IMR-90 (cell line): ENCODE measurements at regions not wholly inside any gene's neighbourhood (a gene's known extent, or its start where the extent isn't known, plus 50 kb on each side); places are given as distances from the start of the nearest gene placed in this dataset.

Source experiments
- ATAC-seq: fragments of 200-7000 bp; cut with Tn5 transposase; 2 replicates; pipeline ENCODE4 v1.9.1; 2020; ENCODE audit warnings: low read depth, mild to moderate bottlenecking, moderate library complexity
- BruUV-seq: library from RNA; stranded (reverse); fragments of 400-500 nt; replicated peaks from 2 replicates; lab custom pipeline; 2021; lab: Mats Ljungman, UMichigan
- CTCF ChIA-PET: fragments of 300-600 bp; formaldehyde crosslinking; extraction: SDS; loops from one replicate; lab custom pipeline; 2021; ENCODE audit warnings: antibody characterized with exemption; lab: Yijun Ruan, JAX
- POLR2A ChIA-PET: fragments of 300-600 bp; sonication (Branson Sonifier 250); formaldehyde crosslinking; loops from one replicate; lab custom pipeline; 2022; ENCODE audit warnings: antibody characterized with exemption; ENCODE audit not compliant: unreplicated experiment; lab: Charles Lee
- DNase-seq: peaks from one replicate; pipeline ENCODE4 v3.0.0; 2013
- H2AFZ ChIP-seq: replicated peaks from 2 replicates; pipeline ENCODE3; 2013; ENCODE audit warnings: low read length, mild to moderate bottlenecking; ENCODE audit not compliant: poor library complexity
- H2AK5ac ChIP-seq: 2 replicates; pipeline ENCODE4 v1.6.1; 2013; ENCODE audit warnings: low read depth, low read length, inconsistent platforms
- H2AK9ac ChIP-seq: replicated peaks from 2 replicates; pipeline ENCODE3; 2013; ENCODE audit warnings: mild to moderate bottlenecking, low read depth, low read length, moderate library complexity; ENCODE audit not compliant: poor library complexity
- H2BK120ac ChIP-seq: 2 replicates; pipeline ENCODE4 v1.6.1; 2013; ENCODE audit warnings: low read depth, low read length, inconsistent platforms
- H2BK15ac ChIP-seq: 3 replicates; pipeline ENCODE4 v1.6.1; 2013; ENCODE audit warnings: low read depth, low read length, inconsistent platforms
- H2BK20ac ChIP-seq: 2 replicates; pipeline ENCODE4 v1.6.1; 2013; ENCODE audit warnings: low read depth, mild to moderate bottlenecking, inconsistent platforms, low read length, moderate library complexity
- H2BK5ac ChIP-seq: 2 replicates; pipeline ENCODE4 v1.6.1; 2013; ENCODE audit warnings: mild to moderate bottlenecking, low read depth, low read length, inconsistent platforms; ENCODE audit not compliant: poor library complexity, severe bottlenecking
- H3K14ac ChIP-seq: replicated peaks from 2 replicates; pipeline ENCODE4 v1.6.1; 2013; ENCODE audit warnings: low read depth, low read length, inconsistent platforms
- H3K18ac ChIP-seq: 2 replicates; pipeline ENCODE4 v1.6.1; 2013; ENCODE audit warnings: low read depth, low read length, control low read depth
- H3K23ac ChIP-seq: 2 replicates; pipeline ENCODE4 v1.6.1; 2013; ENCODE audit warnings: low read depth, low read length, inconsistent platforms
- H3K27ac ChIP-seq: 2 replicates; pipeline ENCODE4 v1.5.1; 2013; ENCODE audit warnings: mild to moderate bottlenecking, control low read depth, low read length; ENCODE audit not compliant: insufficient read depth
- H3K27me3 ChIP-seq: 2 replicates; pipeline ENCODE4 v1.6.1; 2013; ENCODE audit warnings: low read length; ENCODE audit not compliant: control insufficient read depth, insufficient read depth
- H3K36me3 ChIP-seq: 2 replicates; pipeline ENCODE4 v1.6.1; 2013; ENCODE audit warnings: low read length, mixed read lengths; ENCODE audit not compliant: control insufficient read depth, insufficient read depth
- H3K4ac ChIP-seq: 2 replicates; pipeline ENCODE4 v1.6.1; 2013; ENCODE audit warnings: low read depth, low read length, inconsistent platforms
- H3K4me1 ChIP-seq: 2 replicates; pipeline ENCODE4 v1.6.1; 2013; ENCODE audit warnings: low read length, mixed read lengths; ENCODE audit not compliant: control insufficient read depth, insufficient read depth
- H3K4me2 ChIP-seq: 2 replicates; pipeline ENCODE4 v1.6.1; 2013; ENCODE audit warnings: low read depth, mild to moderate bottlenecking, control low read depth, low read length, moderate library complexity
- H3K4me3 ChIP-seq: 2 replicates; pipeline ENCODE4 v1.5.1; 2013; ENCODE audit warnings: low read depth, mild to moderate bottlenecking, control low read depth, low read length, moderate library complexity; ENCODE audit not compliant: insufficient read depth
- H3K56ac ChIP-seq: 2 replicates; pipeline ENCODE4 v1.6.1; 2013; ENCODE audit warnings: low read length, inconsistent platforms; ENCODE audit not compliant: insufficient read depth; ENCODE audit errors: extremely low read depth
- H3K79me1 ChIP-seq, 2 experiments: 2 replicates each; pipeline ENCODE4 v1.6.1; 2013; ENCODE audit warnings: low read length in 2 of 2, inconsistent platforms in 1 of 2, low read depth in 1 of 2
- H3K9ac ChIP-seq: 2 replicates; pipeline ENCODE4 v1.6.1; 2013; ENCODE audit warnings: low read depth, low read length, control low read depth
- H3K9me1 ChIP-seq: 2 replicates; pipeline ENCODE4 v1.6.1; 2013; ENCODE audit warnings: low read length, inconsistent platforms; ENCODE audit not compliant: insufficient read depth
- H3K9me3 ChIP-seq: 2 replicates; pipeline ENCODE4 v1.6.1; 2013; ENCODE audit warnings: low read length; ENCODE audit not compliant: control insufficient read depth, insufficient read depth
- H4K20me1 ChIP-seq: 2 replicates; pipeline ENCODE4 v1.6.1; 2013; ENCODE audit warnings: low read length, inconsistent platforms; ENCODE audit not compliant: insufficient read depth
- H4K5ac ChIP-seq: 2 replicates; pipeline ENCODE4 v1.6.1; 2013; ENCODE audit warnings: mild to moderate bottlenecking, low read depth, low read length, control low read depth
- H4K8ac ChIP-seq, 2 experiments: 2 replicates each; pipeline ENCODE4 v1.6.1; 2013; ENCODE audit warnings: low read depth in 2 of 2, low read length in 2 of 2, control low read depth in 1 of 2, inconsistent platforms in 1 of 2
- H4K91ac ChIP-seq: 2 replicates; pipeline ENCODE4 v1.6.1; 2013; ENCODE audit warnings: low read depth, low read length, inconsistent platforms; ENCODE audit not compliant: insufficient read depth
- BHLHE40 ChIP-seq: fragments of 150-350 bp; IDR thresholded peaks from 2 replicates; pipeline ENCODE4 v1.6.1; 2016; ENCODE audit warnings: mild to moderate bottlenecking, low read depth, low read length
- CEBPB ChIP-seq: IDR thresholded peaks from 2 replicates; pipeline ENCODE4 v1.6.1; 2012; ENCODE audit warnings: low read depth, low read length, improper control_type of control experiment
- CHD1 ChIP-seq: IDR thresholded peaks from 2 replicates; pipeline ENCODE4 v1.6.1; 2012; ENCODE audit warnings: low read depth, low read length, improper control_type of control experiment
- FOS ChIP-seq: fragments of 150-350 bp; IDR thresholded peaks from 2 replicates; pipeline ENCODE4 v1.6.1; 2016; ENCODE audit warnings: low read depth, low read length
- MAFK ChIP-seq: IDR thresholded peaks from 2 replicates; pipeline ENCODE4 v1.6.1; 2012; ENCODE audit warnings: low read depth, low read length, improper control_type of control experiment
- MAZ ChIP-seq: IDR thresholded peaks from 2 replicates; pipeline ENCODE4 v1.6.1; 2012; ENCODE audit warnings: low read depth, mild to moderate bottlenecking, low read length, improper control_type of control experiment, moderate library complexity, borderline replicate concordance
- MXI1 ChIP-seq: IDR thresholded peaks from 2 replicates; pipeline ENCODE4 v1.6.1; 2012; ENCODE audit warnings: low read depth, mild to moderate bottlenecking, low read length, moderate library complexity, borderline replicate concordance
- NFE2L2 ChIP-seq: fragments of 150-350 bp; IDR thresholded peaks from 2 replicates; pipeline ENCODE4 v1.6.1; 2016; ENCODE audit warnings: low read depth, mild to moderate bottlenecking, low read length
- RAD21 ChIP-seq: IDR thresholded peaks from 2 replicates; pipeline ENCODE4 v1.6.1; 2012; ENCODE audit warnings: low read length, improper control_type of control experiment
- RCOR1 ChIP-seq: IDR thresholded peaks from 2 replicates; pipeline ENCODE4 v1.6.1; 2012; ENCODE audit warnings: mild to moderate bottlenecking, low read length, improper control_type of control experiment; ENCODE audit not compliant: insufficient replicate concordance
- RFX5 ChIP-seq: IDR thresholded peaks from 2 replicates; pipeline ENCODE4 v1.8.0; 2012; ENCODE audit warnings: low read depth, mild to moderate bottlenecking, low read length, moderate library complexity
- WGBS, 2 experiments: methylation state at CpG; one replicate each; pipeline versions ENCODE4 v1.1.5 to v1.1.7; 2013; ENCODE audit warnings: missing lambda C conversion rate in 2 of 2; ENCODE audit not compliant: insufficient read length in 1 of 2; ENCODE audit errors: extremely low coverage in 2 of 2; 5-methylcytosine and 5-hydroxymethylcytosine counted together
- dilution Hi-C: fragments of 300-500 bp; cut with HindIII; formaldehyde crosslinking; loops from one replicate; pipeline ENCODE4 v1.14.3; 2018; ENCODE audit warnings: low sequenced_read_pairs; ENCODE audit not compliant: unreplicated experiment
- in situ Hi-C: fragments of 300-500 bp; cut with MboI; formaldehyde crosslinking; loops from 3 replicates; pipeline ENCODE4 v1.14.3; 2019; ENCODE audit warnings: low sequenced_read_pairs, inconsistent platforms, mixed read lengths
- intact Hi-C: fragments of 100-400 bp; cut with micrococcal nuclease; formaldehyde crosslinking; loops from 2 replicates; pipeline ENCODE4 v1.10.0; 2022
- TF ChIP-seq, protein P1 (sequence below): conservative IDR thresholded peaks from 2 replicates; pipeline ENCODE4 v1.5.1; 2012; ENCODE audit warnings: mild to moderate bottlenecking, low read depth, low read length, improper control_type of control experiment
- TF ChIP-seq, protein P2 (sequence below): fragments of 150-350 bp; IDR thresholded peaks from 2 replicates; pipeline ENCODE4 v1.6.1; 2016; ENCODE audit warnings: low read depth, mild to moderate bottlenecking, low read length, moderate library complexity, borderline replicate concordance
- TF ChIP-seq, protein P3 (sequence below): fragments of 150-350 bp; IDR thresholded peaks from 2 replicates; pipeline ENCODE4 v1.6.1; 2017; ENCODE audit warnings: mild to moderate bottlenecking, antibody characterized with exemption, low read length, low read depth

DNA sequence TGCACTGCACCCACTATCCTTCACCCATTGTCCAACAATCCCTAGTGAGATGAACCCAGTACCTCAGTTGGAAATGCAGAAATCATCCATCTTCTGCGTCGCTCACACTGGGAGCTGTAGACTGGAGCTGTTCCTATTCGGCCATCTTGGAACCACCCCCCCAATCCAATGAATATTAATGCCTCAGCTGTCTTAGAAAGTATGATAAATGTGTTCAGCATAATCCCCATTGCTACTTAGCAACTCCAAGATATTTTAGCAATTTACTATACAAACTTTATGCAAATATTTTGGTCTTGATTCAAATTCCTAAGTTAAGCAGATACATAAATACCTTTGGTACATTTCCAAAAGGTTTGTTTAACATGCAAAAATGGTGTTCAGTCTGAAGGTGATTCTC is 70.5 kb upstream of the SH3GLB1 start:
- no peaks in the 10 kb centered on the region for H4K20me1 ChIP-seq
- no TSS peak for BruUV-seq
- no peak overlapping the region for H4K8ac ChIP-seq
- 0 out of 2 replicates have a peak, but pooled peaks cover 1% of the 10 kb centered on the region for H3K27me3 ChIP-seq
- no peak overlapping the region for H2AK9ac ChIP-seq
- no peak for DNase-seq
- no peaks in the 10 kb centered on the region for H3K79me1 ChIP-seq
- H2BK15ac ChIP-seq = no peak overlapping the region
- no peaks in the 10 kb centered on the region for H3K9me1 ChIP-seq
- no peak for ATAC-seq
- H3K9me3 ChIP-seq = peaks cover 2% of the 10 kb centered on the region; the same call in 1 of the 2 replicates
- TF ChIP-seq CHD1 = no peak
- no peak for TF ChIP-seq MXI1
- no peak for TF ChIP-seq RAD21
- TF ChIP-seq, protein P1, sequence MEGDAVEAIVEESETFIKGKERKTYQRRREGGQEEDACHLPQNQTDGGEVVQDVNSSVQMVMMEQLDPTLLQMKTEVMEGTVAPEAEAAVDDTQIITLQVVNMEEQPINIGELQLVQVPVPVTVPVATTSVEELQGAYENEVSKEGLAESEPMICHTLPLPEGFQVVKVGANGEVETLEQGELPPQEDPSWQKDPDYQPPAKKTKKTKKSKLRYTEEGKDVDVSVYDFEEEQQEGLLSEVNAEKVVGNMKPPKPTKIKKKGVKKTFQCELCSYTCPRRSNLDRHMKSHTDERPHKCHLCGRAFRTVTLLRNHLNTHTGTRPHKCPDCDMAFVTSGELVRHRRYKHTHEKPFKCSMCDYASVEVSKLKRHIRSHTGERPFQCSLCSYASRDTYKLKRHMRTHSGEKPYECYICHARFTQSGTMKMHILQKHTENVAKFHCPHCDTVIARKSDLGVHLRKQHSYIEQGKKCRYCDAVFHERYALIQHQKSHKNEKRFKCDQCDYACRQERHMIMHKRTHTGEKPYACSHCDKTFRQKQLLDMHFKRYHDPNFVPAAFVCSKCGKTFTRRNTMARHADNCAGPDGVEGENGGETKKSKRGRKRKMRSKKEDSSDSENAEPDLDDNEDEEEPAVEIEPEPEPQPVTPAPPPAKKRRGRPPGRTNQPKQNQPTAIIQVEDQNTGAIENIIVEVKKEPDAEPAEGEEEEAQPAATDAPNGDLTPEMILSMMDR = no peak
- no peak for TF ChIP-seq BHLHE40
- no peak for TF ChIP-seq NFE2L2
- TF ChIP-seq RCOR1 = no peak
- no peak for TF ChIP-seq FOS
- no peak for TF ChIP-seq RFX5
- TF ChIP-seq, protein P2, sequence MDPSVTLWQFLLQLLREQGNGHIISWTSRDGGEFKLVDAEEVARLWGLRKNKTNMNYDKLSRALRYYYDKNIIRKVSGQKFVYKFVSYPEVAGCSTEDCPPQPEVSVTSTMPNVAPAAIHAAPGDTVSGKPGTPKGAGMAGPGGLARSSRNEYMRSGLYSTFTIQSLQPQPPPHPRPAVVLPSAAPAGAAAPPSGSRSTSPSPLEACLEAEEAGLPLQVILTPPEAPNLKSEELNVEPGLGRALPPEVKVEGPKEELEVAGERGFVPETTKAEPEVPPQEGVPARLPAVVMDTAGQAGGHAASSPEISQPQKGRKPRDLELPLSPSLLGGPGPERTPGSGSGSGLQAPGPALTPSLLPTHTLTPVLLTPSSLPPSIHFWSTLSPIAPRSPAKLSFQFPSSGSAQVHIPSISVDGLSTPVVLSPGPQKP = no peak
- no peak for TF ChIP-seq MAFK
- TF ChIP-seq CEBPB = no peak
- no peak for TF ChIP-seq MAZ
- TF ChIP-seq, protein P3, sequence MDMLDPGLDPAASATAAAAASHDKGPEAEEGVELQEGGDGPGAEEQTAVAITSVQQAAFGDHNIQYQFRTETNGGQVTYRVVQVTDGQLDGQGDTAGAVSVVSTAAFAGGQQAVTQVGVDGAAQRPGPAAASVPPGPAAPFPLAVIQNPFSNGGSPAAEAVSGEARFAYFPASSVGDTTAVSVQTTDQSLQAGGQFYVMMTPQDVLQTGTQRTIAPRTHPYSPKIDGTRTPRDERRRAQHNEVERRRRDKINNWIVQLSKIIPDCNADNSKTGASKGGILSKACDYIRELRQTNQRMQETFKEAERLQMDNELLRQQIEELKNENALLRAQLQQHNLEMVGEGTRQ = no peak
- no peak overlapping the region for H4K5ac ChIP-seq
- H3K4me1 ChIP-seq = no peaks in the 10 kb centered on the region
- H2AK5ac ChIP-seq = no peak overlapping the region
- H4K91ac ChIP-seq = no peak overlapping the region
- no peak overlapping the region for H3K4me2 ChIP-seq
- H3K4me3 ChIP-seq = no peak overlapping the region
- no peak overlapping the region for H3K23ac ChIP-seq
- dilution Hi-C loops = no loop called here
- intact Hi-C loops = no loop called here
- in situ Hi-C loops = no loop called here
- H3K18ac ChIP-seq = no peak overlapping the region
- no peak overlapping the region for H3K9ac ChIP-seq
- H3K4ac ChIP-seq = no peak overlapping the region
- H2BK20ac ChIP-seq = no peak overlapping the region
- H2BK120ac ChIP-seq = no peak overlapping the region
- H2AFZ ChIP-seq = no peak overlapping the region
- CTCF ChIA-PET = interaction anchor here (0.6 to 1.6 kb wide), 2 partner anchors 9 to 96 kb away, joined by 3 to 4 read pairs; no protein-coding TSS in a partner anchor
- POLR2A ChIA-PET = interaction anchor here (0.5 kb wide), 1 partner anchor 646 kb away, joined by 4 read pairs; no protein-coding TSS in a partner anchor
- no peaks in the 10 kb centered on the region for H3K36me3 ChIP-seq
- H2BK5ac ChIP-seq = no peak overlapping the region
- no CpG with 5 or more reads among the region's 3 CpGs for WGBS, 2 experiments
- H3K56ac ChIP-seq = no peak overlapping the region
- no peak overlapping the region for H3K14ac ChIP-seq
- H3K27ac ChIP-seq = no peak overlapping the region
